Neuronal stem cell (in vitro differentiated cells): ENCODE measurements at regions not wholly inside any gene's neighbourhood (a gene's known extent, or its start where the extent isn't known, plus 50 kb on each side); places are given as distances from the start of the nearest gene placed in this dataset.
"Not testable (repeated sequence)": the region's sequence is repeated elsewhere in the genome, so short reads cannot be mapped to it uniquely, and the experiment has no call there.

ENCODE experiments used
- DNase-seq: peaks from one replicate; pipeline ENCODE4 v3.0.0-alpha.2; 2013; ENCODE audit warnings: low spot score
- H2AFZ ChIP-seq: one replicate; pipeline ENCODE4 v1.6.1; 2013; ENCODE audit warnings: mild to moderate bottlenecking, low read length, inconsistent platforms
- H2AK5ac ChIP-seq: 2 replicates; pipeline ENCODE4 v1.6.1; 2013; ENCODE audit warnings: low read depth, mild to moderate bottlenecking, inconsistent platforms, low read length, moderate library complexity, mixed read lengths
- H2BK120ac ChIP-seq: 2 replicates; pipeline ENCODE4 v1.6.1; 2013; ENCODE audit warnings: low read depth, mild to moderate bottlenecking, inconsistent platforms, low read length, moderate library complexity, mixed read lengths
- H2BK12ac ChIP-seq: one replicate; pipeline ENCODE4 v1.6.1; 2013; ENCODE audit warnings: low read length, inconsistent platforms
- H2BK15ac ChIP-seq: 2 replicates; pipeline ENCODE4 v1.6.1; 2013; ENCODE audit warnings: mild to moderate bottlenecking, low read length, inconsistent platforms, mixed read lengths
- H2BK5ac ChIP-seq: one replicate; pipeline ENCODE4 v1.6.1; 2013; ENCODE audit warnings: inconsistent platforms, mild to moderate bottlenecking, low read length, moderate library complexity
- H3K14ac ChIP-seq: one replicate; pipeline ENCODE4 v1.6.1; 2013; ENCODE audit warnings: low read length, inconsistent platforms
- H3K18ac ChIP-seq: 2 replicates; pipeline ENCODE4 v1.6.1; 2013; ENCODE audit warnings: low read length, inconsistent platforms
- H3K23ac ChIP-seq: 2 replicates; pipeline ENCODE4 v1.6.1; 2013; ENCODE audit warnings: low read depth, mild to moderate bottlenecking, mixed read lengths, low read length, inconsistent platforms; ENCODE audit not compliant: poor library complexity
- H3K27ac ChIP-seq: replicated peaks from 3 replicates; pipeline ENCODE4 v1.5.1; 2013; ENCODE audit warnings: low read length, inconsistent platforms
- H3K27me3 ChIP-seq, 3 experiments: 2 replicates each; pipeline ENCODE4 v1.6.1; 2013; ENCODE audit warnings: low read length in 3 of 3, mild to moderate bottlenecking in 2 of 3, inconsistent platforms in 1 of 3, low read depth in 1 of 3, mixed read lengths in 1 of 3, moderate library complexity in 1 of 3; ENCODE audit not compliant: control insufficient read depth in 3 of 3, insufficient read depth in 3 of 3
- H3K36me3 ChIP-seq, 2 donors: replicated peaks in 1 of 2; 2 replicates each; pipeline ENCODE4 v1.6.1; 2013; ENCODE audit warnings: low read length in 2 of 2; ENCODE audit not compliant: control insufficient read depth in 2 of 2, insufficient read depth in 2 of 2
- H3K4ac ChIP-seq: 2 replicates; pipeline ENCODE4 v1.6.1; 2013; ENCODE audit warnings: inconsistent platforms, mild to moderate bottlenecking, low read length, moderate library complexity
- H3K4me1 ChIP-seq, 2 donors: 1 replicate in 1 of 2; 2 replicates in 1 of 2; pipeline ENCODE4 v1.6.1; 2013; ENCODE audit warnings: low read length in 2 of 2, low read depth in 1 of 2; ENCODE audit not compliant: control insufficient read depth in 2 of 2, insufficient read depth in 1 of 2
- H3K4me2 ChIP-seq: one replicate; pipeline ENCODE4 v1.6.1; 2013; ENCODE audit warnings: mild to moderate bottlenecking, low read length, inconsistent platforms; ENCODE audit not compliant: insufficient read depth, poor library complexity, severe bottlenecking
- H3K4me3 ChIP-seq, 2 donors: 2 replicates each; pipeline ENCODE4 v1.5.1; 2013; ENCODE audit warnings: low read length in 2 of 2, mild to moderate bottlenecking in 2 of 2, inconsistent platforms in 1 of 2, moderate library complexity in 1 of 2
- H3K79me1 ChIP-seq: one replicate; pipeline ENCODE4 v1.6.1; 2013; ENCODE audit warnings: low read depth, mild to moderate bottlenecking, inconsistent platforms, low read length, moderate library complexity
- H3K9ac ChIP-seq: one replicate; pipeline ENCODE4 v1.6.1; 2013; ENCODE audit warnings: mild to moderate bottlenecking, low read depth, low read length, inconsistent platforms; ENCODE audit not compliant: poor library complexity
- H3K9me3 ChIP-seq, 2 donors: replicated peaks in 1 of 2; 2 replicates each; pipeline versions ENCODE3 to v1.6.1; 2013; ENCODE audit warnings: low read length in 2 of 2, mild to moderate bottlenecking in 2 of 2, inconsistent platforms in 1 of 2, low read depth in 1 of 2, mixed read lengths in 1 of 2, moderate library complexity in 1 of 2; ENCODE audit not compliant: control insufficient read depth in 2 of 2, insufficient read depth in 1 of 2
- H4K8ac ChIP-seq: one replicate; pipeline ENCODE4 v1.6.1; 2013; ENCODE audit warnings: low read depth, mild to moderate bottlenecking, inconsistent platforms, low read length, moderate library complexity
- H4K91ac ChIP-seq: one replicate; pipeline ENCODE4 v1.6.1; 2013; ENCODE audit warnings: low read length, low read depth, mild to moderate bottlenecking, inconsistent platforms; ENCODE audit not compliant: poor library complexity
- WGBS, 2 donors: extraction: QIAGEN DNeasy Blood & Tissue Kit; methylation state at CpG; one replicate each; pipeline ENCODE4 v1.1.7; 2013; ENCODE audit warnings: missing lambda C conversion rate in 2 of 2, mixed read lengths in 1 of 2; ENCODE audit not compliant: insufficient read length in 2 of 2, insufficient replicate concordance in 1 of 2; ENCODE audit errors: extremely low coverage in 2 of 2; 5-methylcytosine and 5-hydroxymethylcytosine counted together

GRCh38 chr1:120248726-120249427, 72.6 kb upstream of the SEC22B start:
- H3K23ac ChIP-seq, H3K9me3 ChIP-seq, H3K27me3 ChIP-seq, H3K14ac ChIP-seq, H3K36me3 ChIP-seq, H3K4me3 ChIP-seq, H2AFZ ChIP-seq, H3K79me1 ChIP-seq, H2BK5ac ChIP-seq, H3K27ac ChIP-seq, H3K18ac ChIP-seq, H4K8ac ChIP-seq, H2BK15ac ChIP-seq, H2BK12ac ChIP-seq, H3K4ac ChIP-seq, DNase-seq, H4K91ac ChIP-seq, H3K4me1 ChIP-seq, H3K9ac ChIP-seq, H3K4me2 ChIP-seq, H2BK120ac ChIP-seq, H2AK5ac ChIP-seq: not testable (repeated sequence)
- no CpG with 5 or more reads among the region's 7 CpGs for WGBS, 2 donors

GRCh38 chr1:120248203-120248602, 71.9 kb upstream of the SEC22B start:
- H3K4me3 ChIP-seq, H3K9me3 ChIP-seq, H3K23ac ChIP-seq, H3K9ac ChIP-seq, H3K27me3 ChIP-seq, H2BK120ac ChIP-seq, H2AFZ ChIP-seq, H4K8ac ChIP-seq, H2BK15ac ChIP-seq, H3K18ac ChIP-seq, H3K79me1 ChIP-seq, H3K27ac ChIP-seq, H3K14ac ChIP-seq, H2BK5ac ChIP-seq, H3K4me2 ChIP-seq, H2AK5ac ChIP-seq, H2BK12ac ChIP-seq, H4K91ac ChIP-seq, H3K4me1 ChIP-seq, H3K36me3 ChIP-seq, H3K4ac ChIP-seq, DNase-seq: not testable (repeated sequence)
- WGBS, 2 donors, result no CpG with 5 or more reads among the region's 2 CpGs

GRCh38 chr1:120243867-120244266, 67.5 kb upstream of the SEC22B start:
- not testable (repeated sequence) for DNase-seq, H2AK5ac ChIP-seq, H2AFZ ChIP-seq, H4K8ac ChIP-seq, H3K14ac ChIP-seq, H4K91ac ChIP-seq, H2BK5ac ChIP-seq, H2BK15ac ChIP-seq, H3K4me3 ChIP-seq, H3K4ac ChIP-seq, H3K79me1 ChIP-seq, H3K4me1 ChIP-seq, H2BK120ac ChIP-seq, H3K9ac ChIP-seq, H3K27me3 ChIP-seq, H3K27ac ChIP-seq, H3K9me3 ChIP-seq, H2BK12ac ChIP-seq, H3K18ac ChIP-seq, H3K36me3 ChIP-seq, H3K23ac ChIP-seq, H3K4me2 ChIP-seq
- no CpG with 5 or more reads among the region's 6 CpGs for WGBS, 2 donors

- H2BK5ac ChIP-seq, H4K91ac ChIP-seq, H2BK120ac ChIP-seq, H3K36me3 ChIP-seq, H3K27me3 ChIP-seq, H2BK15ac ChIP-seq, H3K4me3 ChIP-seq, H3K9ac ChIP-seq, H3K4me1 ChIP-seq, H3K14ac ChIP-seq, H3K27ac ChIP-seq, DNase-seq, H3K18ac ChIP-seq, H3K9me3 ChIP-seq, H3K23ac ChIP-seq, H2AFZ ChIP-seq, H2BK12ac ChIP-seq, H3K79me1 ChIP-seq, H3K4me2 ChIP-seq, H2AK5ac ChIP-seq, H3K4ac ChIP-seq, H4K8ac ChIP-seq: not testable (repeated sequence)
- no CpG with 5 or more reads among the region's 8 CpGs for WGBS, 2 donors
These were observed 66.3 kb upstream of the SEC22B start for GRCh38 chr1:120242582-120242981.
